Uterus (tissue), 2 donors: ENCODE measurements at regions not wholly inside any gene's neighbourhood (a gene's known extent, or its start where the extent isn't known, plus 50 kb on each side); places are given as distances from the start of the nearest gene placed in this dataset.

Experiments
- CTCF ChIP-seq, 4 experiments: fragments of 200-600 bp in 2 of 4; fragments of 450-650 bp in 2 of 4; sonication (generic) in 2 of 4; IDR thresholded peaks; one replicate each; pipeline ENCODE4 v1.5.1; 2016 to 2019; ENCODE audit warnings: antibody characterized with exemption in 4 of 4, mild to moderate bottlenecking in 2 of 4, moderate library complexity in 1 of 4
- POLR2A ChIP-seq, 2 donors: fragments of 450-650 bp; IDR thresholded peaks; one replicate each; pipeline ENCODE4 v1.6.1; 2016; ENCODE audit warnings: antibody characterized with exemption in 2 of 2, mild to moderate bottlenecking in 1 of 2, moderate library complexity in 1 of 2

DNA sequence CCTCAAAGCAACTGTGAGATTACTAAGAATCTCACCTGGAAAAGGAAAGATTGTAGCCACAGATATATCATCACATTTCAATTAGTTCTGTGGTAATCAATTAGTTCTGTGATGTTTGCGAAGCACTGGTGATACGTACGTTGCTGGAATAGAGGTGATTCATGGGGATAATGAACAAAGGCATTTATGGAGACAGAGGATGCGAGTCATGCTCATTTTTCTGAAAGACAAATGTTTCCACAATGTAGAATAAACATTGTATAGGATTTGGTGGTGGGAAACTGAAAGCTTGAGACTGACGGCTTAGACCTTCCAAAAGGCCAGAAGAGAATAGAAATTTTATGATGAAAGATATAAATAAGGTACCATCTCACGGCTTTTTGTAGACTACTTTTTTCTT lies 507.3 kb upstream of the TYRP1 start:
- TF ChIP-seq CTCF (IDR thresholded peaks at IDR 0.05) (no peak), POLR2A (IDR thresholded peaks at IDR 0.05) (no peak)
